Ovary (tissue), 3 donors: ENCODE measurements at regions not wholly inside any gene's neighbourhood (a gene's known extent, or its start where the extent isn't known, plus 50 kb on each side); places are given as distances from the start of the nearest gene placed in this dataset.
"Not testable (repeated sequence)": the region's sequence is repeated elsewhere in the genome, so short reads cannot be mapped to it uniquely, and the experiment has no call there.

ENCODE experiments used
- EP300 ChIP-seq: sonication (generic); formaldehyde crosslinking; IDR thresholded peaks from one replicate; pipeline ENCODE4 v1.6.1; 2017; ENCODE audit warnings: antibody characterized with exemption
- POLR2A ChIP-seq: fragments of 450-650 bp; IDR thresholded peaks from one replicate; pipeline ENCODE4 v1.6.1; 2017; ENCODE audit warnings: antibody characterized with exemption, mild to moderate bottlenecking, moderate library complexity
- TF ChIP-seq, protein P1 (sequence below), 3 donors: fragments of 450-650 bp in 2 of 3; fragments of 200-600 bp in 1 of 3; IDR thresholded peaks; one replicate each; pipeline versions ENCODE4 v1.5.1 to v1.8.0; 2016 to 2022; ENCODE audit warnings: antibody characterized with exemption in 3 of 3, mild to moderate bottlenecking in 1 of 3
- donor health status: DM: no; HTN: no; CAD: no.

- TF ChIP-seq, protein P1, sequence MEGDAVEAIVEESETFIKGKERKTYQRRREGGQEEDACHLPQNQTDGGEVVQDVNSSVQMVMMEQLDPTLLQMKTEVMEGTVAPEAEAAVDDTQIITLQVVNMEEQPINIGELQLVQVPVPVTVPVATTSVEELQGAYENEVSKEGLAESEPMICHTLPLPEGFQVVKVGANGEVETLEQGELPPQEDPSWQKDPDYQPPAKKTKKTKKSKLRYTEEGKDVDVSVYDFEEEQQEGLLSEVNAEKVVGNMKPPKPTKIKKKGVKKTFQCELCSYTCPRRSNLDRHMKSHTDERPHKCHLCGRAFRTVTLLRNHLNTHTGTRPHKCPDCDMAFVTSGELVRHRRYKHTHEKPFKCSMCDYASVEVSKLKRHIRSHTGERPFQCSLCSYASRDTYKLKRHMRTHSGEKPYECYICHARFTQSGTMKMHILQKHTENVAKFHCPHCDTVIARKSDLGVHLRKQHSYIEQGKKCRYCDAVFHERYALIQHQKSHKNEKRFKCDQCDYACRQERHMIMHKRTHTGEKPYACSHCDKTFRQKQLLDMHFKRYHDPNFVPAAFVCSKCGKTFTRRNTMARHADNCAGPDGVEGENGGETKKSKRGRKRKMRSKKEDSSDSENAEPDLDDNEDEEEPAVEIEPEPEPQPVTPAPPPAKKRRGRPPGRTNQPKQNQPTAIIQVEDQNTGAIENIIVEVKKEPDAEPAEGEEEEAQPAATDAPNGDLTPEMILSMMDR (IDR thresholded peaks at IDR 0.05): not testable (repeated sequence)
- not testable (repeated sequence) for TF ChIP-seq POLR2A, EP300
These were observed 302.1 kb upstream of the PLGLB2 start for GRCh38 chr2:87445613-87446312.
